ENCODE measurements at regions not wholly inside any gene's neighbourhood (a gene's known extent, or its start where the extent isn't known, plus 50 kb on each side); places are given as distances from the start of the nearest gene placed in this dataset.

GRCh38 chr14:34012978-34013720 is 62.3 kb upstream of the EGLN3 start:
- peak in 1 of 2 experiments; percentile 9 for DNase-seq (ENCODE audit: low spot score in 2 of 2)
- Histone ChIP-seq H3K36me3 (replicated peaks) (no peaks in the 10 kb centered on the region), H3K9me3 (no peaks in the 10 kb centered on the region; the same call in 1 of the 2 replicates), H3K27me3 (ENCODE audit: low read depth) (no peaks in the 10 kb centered on the region), H3K4me1 (peaks cover 3% of the 10 kb centered on the region; the same call in 1 of the 2 replicates), H3K4me3 (no peak overlapping the region)
- in situ Hi-C loops (cut with MboI; ENCODE audit: low sequenced_read_pairs) = no loop called here

GRCh38 chr14:34012369-34012768 is 61.5 kb upstream of the EGLN3 start:
- H3K4me3 ChIP-seq = no peak overlapping the region
- no peaks in the 10 kb centered on the region; the same call in 1 of the 2 replicates for H3K9me3 ChIP-seq
- in situ Hi-C loops (cut with MboI; ENCODE audit: low sequenced_read_pairs) = no loop called here
- H3K27me3 ChIP-seq (ENCODE audit: low read depth) = no peaks in the 10 kb centered on the region
- no peaks in the 10 kb centered on the region for H3K36me3 ChIP-seq (replicated peaks)
- H3K4me1 ChIP-seq = peaks cover 3% of the 10 kb centered on the region; the same call in 1 of the 2 replicates
- DNase-seq (ENCODE audit: low spot score in 2 of 2) = no peak

- H3K36me3 ChIP-seq (replicated peaks) = no peaks in the 10 kb centered on the region
- H3K27me3 ChIP-seq (ENCODE audit: low read depth) = no peaks in the 10 kb centered on the region
- H3K4me1 ChIP-seq = peaks cover 3% of the 10 kb centered on the region; the same call in 1 of the 2 replicates
- H3K4me3 ChIP-seq = no peak overlapping the region
- H3K9me3 ChIP-seq = no peaks in the 10 kb centered on the region; the same call in 1 of the 2 replicates
- in situ Hi-C loops (cut with MboI; ENCODE audit: low sequenced_read_pairs) = no loop called here
- no peak for DNase-seq (ENCODE audit: low spot score in 2 of 2)
These were observed 59.1 kb upstream of the EGLN3 start for GRCh38 chr14:34009956-34010355.

GRCh38 chr14:34007902-34008301 is 57.0 kb upstream of the EGLN3 start:
- in situ Hi-C loops (cut with MboI; ENCODE audit: low sequenced_read_pairs) = no loop called here
- Histone ChIP-seq H3K4me3 (no peak overlapping the region), H3K27me3 (ENCODE audit: low read depth) (no peaks in the 10 kb centered on the region), H3K36me3 (replicated peaks) (no peaks in the 10 kb centered on the region), H3K9me3 (no peaks in the 10 kb centered on the region; the same call in 1 of the 2 replicates), H3K4me1 (peaks cover under 1% of the 10 kb centered on the region; the same call in 1 of the 2 replicates)
- DNase-seq (ENCODE audit: low spot score in 2 of 2) = no peak

GRCh38 chr14:34005901-34006300 is 55.0 kb upstream of the EGLN3 start:
- H3K27me3 ChIP-seq (ENCODE audit: low read depth) = no peaks in the 10 kb centered on the region
- no peaks in the 10 kb centered on the region; the same call in 1 of the 2 replicates for H3K9me3 ChIP-seq
- H3K36me3 ChIP-seq (replicated peaks) = no peaks in the 10 kb centered on the region
- no peak overlapping the region for H3K4me3 ChIP-seq
- DNase-seq (ENCODE audit: low spot score in 2 of 2) = no peak
- H3K4me1 ChIP-seq = no peaks in the 10 kb centered on the region
- in situ Hi-C loops (cut with MboI; ENCODE audit: low sequenced_read_pairs) = no loop called here

GRCh38 chr14:34004881-34005280 is 54.0 kb upstream of the EGLN3 start:
- H3K27me3 ChIP-seq (ENCODE audit: low read depth) = no peaks in the 10 kb centered on the region
- no peaks in the 10 kb centered on the region for H3K36me3 ChIP-seq (replicated peaks)
- in situ Hi-C loops (cut with MboI; ENCODE audit: low sequenced_read_pairs) = no loop called here
- H3K4me1 ChIP-seq = no peaks in the 10 kb centered on the region
- no peak for DNase-seq (ENCODE audit: low spot score in 2 of 2)
- no peak overlapping the region for H3K4me3 ChIP-seq
- H3K9me3 ChIP-seq = no peaks in the 10 kb centered on the region; the same call in 1 of the 2 replicates

- H3K27me3 ChIP-seq (ENCODE audit: low read depth) = no peaks in the 10 kb centered on the region
- H3K4me3 ChIP-seq = no peak overlapping the region
- H3K9me3 ChIP-seq = no peaks in the 10 kb centered on the region
- H3K36me3 ChIP-seq (replicated peaks) = no peaks in the 10 kb centered on the region
- no peaks in the 10 kb centered on the region for H3K4me1 ChIP-seq
- in situ Hi-C loops (cut with MboI; ENCODE audit: low sequenced_read_pairs) = no loop called here
- no peak for DNase-seq (ENCODE audit: low spot score in 2 of 2)
These were observed 52.8 kb upstream of the EGLN3 start for GRCh38 chr14:34003691-34004090.

- Histone ChIP-seq H3K36me3 (replicated peaks) (no peaks in the 10 kb centered on the region), H3K4me1 (no peaks in the 10 kb centered on the region), H3K27me3 (ENCODE audit: low read depth) (no peaks in the 10 kb centered on the region), H3K4me3 (no peak overlapping the region), H3K9me3 (no peaks in the 10 kb centered on the region)
- in situ Hi-C loops (cut with MboI; ENCODE audit: low sequenced_read_pairs) = no loop called here
- no peak for DNase-seq (ENCODE audit: low spot score in 2 of 2)
These were observed 52.3 kb upstream of the EGLN3 start for GRCh38 chr14:34003082-34003668.

All from HAP-1 (cell line).